Fibroblast of mammary gland (primary cell): ENCODE measurements at regions not wholly inside any gene's neighbourhood (a gene's known extent, or its start where the extent isn't known, plus 50 kb on each side); places are given as distances from the start of the nearest gene placed in this dataset.

Source experiments
- DNase-seq: peaks from one replicate; pipeline ENCODE4 v3.0.0-alpha.2; 2010; ENCODE audit warnings: low read depth
- H3K4me3 ChIP-seq: 2 replicates; pipeline ENCODE4 v1.5.1; 2011; ENCODE audit warnings: low read depth, mild to moderate bottlenecking, low read length, moderate library complexity; ENCODE audit not compliant: control insufficient read depth
- CTCF ChIP-seq: conservative IDR thresholded peaks from 2 replicates; pipeline ENCODE4 v1.5.1; 2011; ENCODE audit warnings: low read depth, low read length, inconsistent platforms; ENCODE audit not compliant: control insufficient read depth, insufficient read depth

- TF ChIP-seq CTCF, result no peak
- no peak for DNase-seq
- no peak overlapping the region for H3K4me3 ChIP-seq
These were observed 283.9 kb downstream of the KLF12 start for GRCh38 chr13:73850104-73850873.

- peak; percentile 58 for DNase-seq
- H3K4me3 ChIP-seq, result no peak overlapping the region
- TF ChIP-seq CTCF, result peak; percentile 51
These were observed 284.9 kb downstream of the KLF12 start for GRCh38 chr13:73849292-73849691.

- no peak for TF ChIP-seq CTCF
- no peak for DNase-seq
- no peak overlapping the region for H3K4me3 ChIP-seq
These were observed 289.2 kb downstream of the KLF12 start for GRCh38 chr13:73844986-73845385.

- DNase-seq, result no peak
- H3K4me3 ChIP-seq, result no peak overlapping the region
- TF ChIP-seq CTCF, result no peak
These were observed 291.6 kb downstream of the KLF12 start for GRCh38 chr13:73842626-73843025.

GRCh38 chr13:73842184-73842583 lies 292.0 kb downstream of the KLF12 start:
- TF ChIP-seq CTCF, result no peak
- DNase-seq, result no peak
- no peak overlapping the region for H3K4me3 ChIP-seq

- H3K4me3 ChIP-seq, result no peak overlapping the region
- no peak for TF ChIP-seq CTCF
- no peak for DNase-seq
These were observed 297.1 kb downstream of the KLF12 start for GRCh38 chr13:73837147-73837546.
